Stimulated activated CD8-positive, alpha-beta memory T cell treated with anti-CD3 and anti-CD28 coated beads, Interleukin-2, amount 100 ng/mL, for 1 hour (primary cell): ENCODE measurements at regions not wholly inside any gene's neighbourhood (a gene's known extent, or its start where the extent isn't known, plus 50 kb on each side); places are given as distances from the start of the nearest gene placed in this dataset.
"Not testable (repeated sequence)": the region's sequence is repeated elsewhere in the genome, so short reads cannot be mapped to it uniquely, and the experiment has no call there.

Source experiments
- DNase-seq, 2 donors: peaks; one replicate each; pipeline ENCODE4 v3.0.0-alpha.2; 2020; ENCODE audit warnings: low read depth in 2 of 2

GRCh38 chr2:124967325-124967724 is 942.2 kb downstream of the CNTNAP5 start:
- DNase-seq = no peak

- no peak for DNase-seq
Observed at GRCh38 chr2:124970030-124970429, 944.9 kb downstream of the CNTNAP5 start.

- DNase-seq = no peak
Observed at GRCh38 chr2:124973396-124973795, 948.3 kb downstream of the CNTNAP5 start.

GRCh38 chr2:124975224-124975623 is 950.1 kb downstream of the CNTNAP5 start:
- DNase-seq = no peak

GRCh38 chr2:124975648-124976047 is 950.6 kb downstream of the CNTNAP5 start:
- DNase-seq = no peak

GRCh38 chr2:124978597-124978996 is 953.5 kb downstream of the CNTNAP5 start:
- no peak for DNase-seq

GRCh38 chr2:124983595-124983994 is 958.5 kb downstream of the CNTNAP5 start:
- no peak for DNase-seq

- no peak for DNase-seq
Observed at GRCh38 chr2:124985270-124985669, 960.2 kb downstream of the CNTNAP5 start.

- no peak for DNase-seq
Observed at GRCh38 chr2:124986136-124986535, 961.0 kb downstream of the CNTNAP5 start.

GRCh38 chr2:124986870-124987269 is 961.8 kb downstream of the CNTNAP5 start:
- DNase-seq = not testable (repeated sequence)

- DNase-seq = not testable (repeated sequence)
Observed at GRCh38 chr2:124987436-124987835, 962.3 kb downstream of the CNTNAP5 start.

GRCh38 chr2:124988111-124988510 is 963.0 kb downstream of the CNTNAP5 start:
- no peak for DNase-seq

- DNase-seq = no peak
Observed at GRCh38 chr2:124988794-124989193, 963.7 kb downstream of the CNTNAP5 start.

- no peak for DNase-seq
Observed at GRCh38 chr2:124993809-124994208, 968.7 kb downstream of the CNTNAP5 start.

GRCh38 chr2:124995185-124995912 is 970.3 kb downstream of the CNTNAP5 start:
- DNase-seq = no peak

- DNase-seq = no peak
Observed at GRCh38 chr2:124996406-124996805, 971.3 kb downstream of the CNTNAP5 start.

- no peak for DNase-seq
Observed at GRCh38 chr2:124999906-125000305, 974.8 kb downstream of the CNTNAP5 start.

GRCh38 chr2:125004106-125004800 is 979.2 kb downstream of the CNTNAP5 start:
- no peak for DNase-seq

GRCh38 chr2:125006676-125007075 is 981.6 kb downstream of the CNTNAP5 start:
- no peak for DNase-seq

GRCh38 chr2:125028721-125029120 is 1003.6 kb downstream of the CNTNAP5 start:
- not testable (repeated sequence) for DNase-seq

- no peak for DNase-seq
Observed at GRCh38 chr2:125033871-125034270, 1008.8 kb downstream of the CNTNAP5 start.

GRCh38 chr2:125037135-125037653 is 1012.1 kb downstream of the CNTNAP5 start:
- DNase-seq = no peak

GRCh38 chr2:125041846-125042245 is 1016.8 kb downstream of the CNTNAP5 start:
- DNase-seq = no peak
